ENCODE measurements at regions not wholly inside any gene's neighbourhood (a gene's known extent, or its start where the extent isn't known, plus 50 kb on each side); places are given as distances from the start of the nearest gene placed in this dataset.

- Mint-ChIP-seq H3K36me3 (no peaks in the 10 kb centered on the region), H3K9me3 (no peaks in the 10 kb centered on the region), H3K27ac (peak overlapping the region; percentile 33), H3K4me1 (peaks cover 7% of the 10 kb centered on the region), H3K4me3 (no peak overlapping the region), H3K27me3 (ENCODE audit: low read depth) (no peaks in the 10 kb centered on the region)
- no peak for TF ChIP-seq CTCF (IDR thresholded peaks at IDR 0.05; ENCODE audit: unreplicated experiment)
- no peak for DNase-seq (ENCODE audit: low spot score in 2 of 2, unreplicated experiment in 2 of 2)
Observed at GRCh38 chr9:109912726-109913460, 132.9 kb downstream of the PALM2AKAP2 start.

GRCh38 chr9:109913461-109913810 lies 133.4 kb downstream of the PALM2AKAP2 start:
- TF ChIP-seq CTCF (IDR thresholded peaks at IDR 0.05; ENCODE audit: unreplicated experiment) = no peak
- Mint-ChIP-seq H3K27ac (no peak overlapping the region), H3K4me3 (no peak overlapping the region), H3K27me3 (ENCODE audit: low read depth) (no peaks in the 10 kb centered on the region), H3K4me1 (peaks cover 11% of the 10 kb centered on the region), H3K9me3 (no peaks in the 10 kb centered on the region), H3K36me3 (no peaks in the 10 kb centered on the region)
- DNase-seq (ENCODE audit: low spot score in 2 of 2, unreplicated experiment in 2 of 2) = no peak

DNA sequence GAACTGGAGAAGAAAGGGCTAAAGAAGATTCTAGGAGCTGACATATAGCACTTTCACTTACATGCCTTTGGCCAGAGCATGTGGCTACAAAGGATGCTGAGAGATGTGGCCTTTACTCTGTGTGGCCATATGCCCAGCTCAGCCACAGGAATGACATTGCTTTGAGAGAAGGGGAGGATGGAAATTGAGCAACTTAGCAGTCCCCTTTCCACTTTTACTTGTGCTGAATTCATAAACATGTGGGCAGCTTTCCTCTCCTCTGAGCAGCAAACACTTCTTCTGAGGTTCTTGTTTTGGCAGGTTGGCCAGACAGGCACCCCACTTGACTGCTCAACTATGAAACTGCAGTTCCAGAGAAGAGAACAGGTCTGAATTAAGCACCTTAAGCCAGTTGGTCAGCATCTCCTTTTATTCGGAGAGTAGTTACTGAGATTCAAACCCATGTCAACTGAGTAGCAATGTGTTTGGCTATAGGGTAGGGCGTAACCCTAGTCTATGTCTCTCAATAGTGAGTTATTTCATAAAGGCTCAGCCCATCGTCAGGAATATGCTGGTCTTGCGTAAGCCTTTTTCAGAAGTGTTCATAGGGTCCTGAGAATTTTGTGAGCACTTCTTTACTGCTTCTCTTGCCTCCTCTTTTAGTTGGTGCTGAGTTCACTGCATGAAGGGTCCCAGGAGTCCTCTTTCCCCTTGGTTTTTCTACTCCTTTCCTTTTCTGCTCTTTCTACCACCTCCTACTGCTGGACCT lies 134.5 kb downstream of the PALM2AKAP2 start:
- Mint-ChIP-seq H3K36me3 (no peaks in the 10 kb centered on the region), H3K27me3 (ENCODE audit: low read depth) (no peaks in the 10 kb centered on the region), H3K4me1 (peaks cover 15% of the 10 kb centered on the region), H3K4me3 (no peak overlapping the region), H3K9me3 (no peaks in the 10 kb centered on the region), H3K27ac (no peak overlapping the region)
- DNase-seq (ENCODE audit: low spot score in 2 of 2, unreplicated experiment in 2 of 2) = no peak
- TF ChIP-seq CTCF (IDR thresholded peaks at IDR 0.05; ENCODE audit: unreplicated experiment) = no peak

DNA sequence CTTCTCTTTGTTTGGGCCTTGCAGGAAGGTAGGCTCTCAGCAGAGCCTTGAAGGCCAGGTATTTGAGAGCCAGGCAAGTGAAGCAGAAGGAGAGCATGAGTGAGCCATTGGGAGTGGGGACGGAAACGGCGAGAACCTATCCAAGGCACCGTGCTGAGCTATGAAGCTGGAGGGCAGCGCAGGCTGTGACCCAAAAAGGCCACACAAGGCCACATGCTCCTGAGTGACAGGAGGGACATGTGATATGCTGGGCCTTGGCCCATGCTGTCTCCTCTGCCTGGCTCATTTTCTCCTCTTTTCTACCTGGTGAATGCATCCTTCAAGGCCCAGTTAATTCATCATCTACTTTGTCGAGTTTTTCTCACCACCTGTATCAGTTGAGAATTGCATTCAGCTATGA lies 136.3 kb downstream of the PALM2AKAP2 start:
- DNase-seq (ENCODE audit: low spot score in 2 of 2, unreplicated experiment in 2 of 2) = no peak
- no peaks in the 10 kb centered on the region for H3K27me3 Mint-ChIP-seq (ENCODE audit: low read depth)
- H3K36me3 Mint-ChIP-seq = no peaks in the 10 kb centered on the region
- H3K4me1 Mint-ChIP-seq = peaks cover 15% of the 10 kb centered on the region
- H3K9me3 Mint-ChIP-seq = no peaks in the 10 kb centered on the region
- no peak overlapping the region for H3K27ac Mint-ChIP-seq
- TF ChIP-seq CTCF (IDR thresholded peaks at IDR 0.05; ENCODE audit: unreplicated experiment) = no peak
- H3K4me3 Mint-ChIP-seq = no peak overlapping the region

DNA sequence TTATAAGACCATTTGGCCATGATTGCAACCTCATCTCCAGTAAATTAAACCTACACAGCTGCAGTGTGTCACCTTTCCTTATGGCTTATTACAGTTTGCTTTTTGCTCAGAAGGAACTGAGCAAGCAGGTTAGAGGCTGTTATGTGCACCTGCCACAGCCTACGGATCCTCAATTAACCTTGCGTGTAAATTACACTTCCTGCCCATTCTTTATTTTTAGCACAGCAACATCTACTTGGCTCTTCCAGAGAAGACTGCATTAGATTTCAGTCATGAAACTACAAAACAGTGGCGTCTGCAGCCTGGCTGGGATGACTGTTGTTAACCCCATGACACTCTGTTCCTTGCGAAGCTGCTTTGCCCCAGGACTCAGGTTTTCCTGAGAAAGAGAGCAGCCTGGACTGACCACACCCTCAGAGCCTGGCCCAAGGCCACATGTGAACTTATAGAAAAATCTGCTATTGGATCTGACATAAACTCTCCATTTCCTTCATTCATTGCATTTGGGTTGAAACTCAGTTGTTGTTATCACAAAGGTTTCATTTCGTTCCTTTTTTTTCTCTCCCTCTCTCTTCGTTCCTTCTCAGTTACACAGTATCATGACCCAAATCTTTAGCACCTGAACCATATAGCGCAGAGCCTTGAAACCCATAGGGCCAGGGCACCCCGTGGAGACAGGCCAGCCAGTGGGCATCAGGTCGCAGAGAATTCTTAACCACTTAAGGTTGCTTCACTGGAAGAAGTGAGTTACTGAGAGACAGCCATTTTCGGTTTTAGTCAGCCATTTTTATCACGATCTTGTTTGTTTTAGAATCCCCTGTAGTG lies 138.6 kb downstream of the PALM2AKAP2 start:
- H3K36me3 Mint-ChIP-seq = no peaks in the 10 kb centered on the region
- no peak for DNase-seq (ENCODE audit: low spot score in 2 of 2, unreplicated experiment in 2 of 2)
- TF ChIP-seq CTCF (IDR thresholded peaks at IDR 0.05; ENCODE audit: unreplicated experiment) = no peak
- no peaks in the 10 kb centered on the region for H3K27me3 Mint-ChIP-seq (ENCODE audit: low read depth)
- H3K27ac Mint-ChIP-seq = no peak overlapping the region
- H3K4me1 Mint-ChIP-seq = peaks cover 11% of the 10 kb centered on the region
- H3K9me3 Mint-ChIP-seq = no peaks in the 10 kb centered on the region
- H3K4me3 Mint-ChIP-seq = no peak overlapping the region

Data from mesothelial cell of epicardium (in vitro differentiated cells).